ENCODE measurements at regions not wholly inside any gene's neighbourhood (a gene's known extent, or its start where the extent isn't known, plus 50 kb on each side); places are given as distances from the start of the nearest gene placed in this dataset.

GRCh38 chr5:173744551-173744950, 128.1 kb upstream of the BOD1 start:
- ATAC-seq (no peak), DNase-seq (ENCODE audit: low spot score in 2 of 2) (no peak)
- Mint-ChIP-seq H3K9me3 (no peaks in the 10 kb centered on the region), H3K36me3 (no peaks in the 10 kb centered on the region), H3K27ac (no peak overlapping the region)

GRCh38 chr5:173745123-173745522, 128.7 kb upstream of the BOD1 start:
- DNase-seq (ENCODE audit: low spot score in 2 of 2) = no peak
- H3K36me3 Mint-ChIP-seq = no peaks in the 10 kb centered on the region
- no peak for ATAC-seq
- H3K27ac Mint-ChIP-seq = no peak overlapping the region
- H3K9me3 Mint-ChIP-seq = no peaks in the 10 kb centered on the region

GRCh38 chr5:173745557-173745956, 129.1 kb upstream of the BOD1 start:
- Mint-ChIP-seq H3K9me3 (no peaks in the 10 kb centered on the region), H3K36me3 (no peaks in the 10 kb centered on the region), H3K27ac (no peak overlapping the region)
- no peak for ATAC-seq
- no peak for DNase-seq (ENCODE audit: low spot score in 2 of 2)

GRCh38 chr5:173746047-173746646, 129.7 kb upstream of the BOD1 start:
- no peak for ATAC-seq
- Mint-ChIP-seq H3K36me3 (no peaks in the 10 kb centered on the region), H3K9me3 (no peaks in the 10 kb centered on the region), H3K27ac (no peak overlapping the region)
- DNase-seq (ENCODE audit: low spot score in 2 of 2) = no peak

GRCh38 chr5:173747876-173748275, 131.4 kb upstream of the BOD1 start:
- ATAC-seq = no peak
- no peak for DNase-seq (ENCODE audit: low spot score in 2 of 2)
- Mint-ChIP-seq H3K9me3 (no peaks in the 10 kb centered on the region), H3K27ac (no peak overlapping the region), H3K36me3 (no peaks in the 10 kb centered on the region)

GRCh38 chr5:173750538-173751265, 134.3 kb upstream of the BOD1 start:
- no peak for ATAC-seq
- Mint-ChIP-seq H3K27ac (peak overlapping the region in 1 of 2 donors; percentile 38), H3K9me3 (no peaks in the 10 kb centered on the region), H3K36me3 (no peaks in the 10 kb centered on the region)
- DNase-seq (ENCODE audit: low spot score in 2 of 2) = no peak

- no peak for ATAC-seq
- Mint-ChIP-seq H3K36me3 (no peaks in the 10 kb centered on the region), H3K9me3 (no peaks in the 10 kb centered on the region), H3K27ac (peak overlapping the region in 1 of 2 donors; percentile 38)
- no peak for DNase-seq (ENCODE audit: low spot score in 2 of 2)
Measured at GRCh38 chr5:173751266-173751600, 134.8 kb upstream of the BOD1 start.

GRCh38 chr5:173752653-173753052, 135.5 kb upstream of the CPEB4 start:
- ATAC-seq = no peak
- no peak overlapping the region for H3K27ac Mint-ChIP-seq
- H3K36me3 Mint-ChIP-seq = no peaks in the 10 kb centered on the region
- H3K9me3 Mint-ChIP-seq = no peaks in the 10 kb centered on the region
- DNase-seq (ENCODE audit: low spot score in 2 of 2) = no peak

GRCh38 chr5:173753307-173754168, 134.6 kb upstream of the CPEB4 start:
- ATAC-seq (no peak), DNase-seq (ENCODE audit: low spot score in 2 of 2) (no peak)
- H3K9me3 Mint-ChIP-seq = no peaks in the 10 kb centered on the region
- H3K36me3 Mint-ChIP-seq = no peaks in the 10 kb centered on the region
- H3K27ac Mint-ChIP-seq = no peak overlapping the region

- Mint-ChIP-seq H3K36me3 (no peaks in the 10 kb centered on the region), H3K27ac (no peak overlapping the region), H3K9me3 (no peaks in the 10 kb centered on the region)
- DNase-seq (ENCODE audit: low spot score in 2 of 2) (no peak), ATAC-seq (no peak)
Measured at GRCh38 chr5:173755319-173755718, 132.8 kb upstream of the CPEB4 start.

- DNase-seq (ENCODE audit: low spot score in 2 of 2) = no peak
- H3K36me3 Mint-ChIP-seq = no peaks in the 10 kb centered on the region
- H3K9me3 Mint-ChIP-seq = no peaks in the 10 kb centered on the region
- no peak overlapping the region for H3K27ac Mint-ChIP-seq
- no peak for ATAC-seq
Measured at GRCh38 chr5:173757403-173758209, 130.5 kb upstream of the CPEB4 start.

- Mint-ChIP-seq H3K27ac (no peak overlapping the region), H3K36me3 (no peaks in the 10 kb centered on the region), H3K9me3 (no peaks in the 10 kb centered on the region)
- no peak for DNase-seq (ENCODE audit: low spot score in 2 of 2)
- ATAC-seq = no peak
Measured at GRCh38 chr5:173758676-173759075, 129.5 kb upstream of the CPEB4 start.

GRCh38 chr5:173759691-173760090, 128.5 kb upstream of the CPEB4 start:
- Mint-ChIP-seq H3K27ac (no peak overlapping the region), H3K9me3 (no peaks in the 10 kb centered on the region), H3K36me3 (no peaks in the 10 kb centered on the region)
- DNase-seq (ENCODE audit: low spot score in 2 of 2) = no peak
- no peak for ATAC-seq

- Mint-ChIP-seq H3K36me3 (no peaks in the 10 kb centered on the region), H3K27ac (no peak overlapping the region), H3K9me3 (no peaks in the 10 kb centered on the region)
- ATAC-seq = no peak
- no peak for DNase-seq (ENCODE audit: low spot score in 2 of 2)
Measured at GRCh38 chr5:173760461-173761177, 127.5 kb upstream of the CPEB4 start.

GRCh38 chr5:173761178-173761513, 127.0 kb upstream of the CPEB4 start:
- Mint-ChIP-seq H3K36me3 (no peaks in the 10 kb centered on the region), H3K27ac (no peak overlapping the region), H3K9me3 (no peaks in the 10 kb centered on the region)
- DNase-seq (ENCODE audit: low spot score in 2 of 2) (no peak), ATAC-seq (no peak)

- no peak overlapping the region for H3K27ac Mint-ChIP-seq
- no peaks in the 10 kb centered on the region for H3K36me3 Mint-ChIP-seq
- ATAC-seq (no peak), DNase-seq (ENCODE audit: low spot score in 2 of 2) (no peak)
- no peaks in the 10 kb centered on the region for H3K9me3 Mint-ChIP-seq
Measured at GRCh38 chr5:173762045-173762444, 126.1 kb upstream of the CPEB4 start.
